Breast epithelium (tissue), 4 donors: ENCODE measurements at regions not wholly inside any gene's neighbourhood (a gene's known extent, or its start where the extent isn't known, plus 50 kb on each side); places are given as distances from the start of the nearest gene placed in this dataset.

Source experiments
- DNase-seq, 2 donors: peaks; one replicate each; pipeline ENCODE4 v3.0.0-alpha.2; 2019; ENCODE audit warnings: low spot score in 2 of 2
- H3K27ac ChIP-seq, 2 donors: fragments of 200-600 bp; sonication (generic) in 1 of 2; one replicate each; pipeline ENCODE4 v1.5.1; 2016 to 2019; ENCODE audit warnings: mild to moderate bottlenecking in 1 of 2
- H3K27me3 ChIP-seq, 2 donors: fragments of 200-600 bp; sonication (generic) in 1 of 2; one replicate each; pipeline versions ENCODE4 v1.5.1 to v1.6.0; 2017 to 2019; ENCODE audit warnings: control low read depth in 1 of 2, mild to moderate bottlenecking in 1 of 2
- H3K36me3 ChIP-seq: fragments of 200-600 bp; one replicate; pipeline ENCODE4 v1.5.1; 2019
- H3K4me1 ChIP-seq, 2 donors: fragments of 200-600 bp; sonication (generic); one replicate each; pipeline ENCODE4 v1.5.1; 2016 to 2019; ENCODE audit warnings: control low read depth in 1 of 2
- H3K4me3 ChIP-seq, 3 donors: fragments of 200-600 bp; sonication (generic); 1 replicate in 2 of 3; 2 replicates in 1 of 3; pipeline ENCODE4 v1.5.1; 2016 to 2019; ENCODE audit warnings: mild to moderate bottlenecking in 3 of 3, moderate library complexity in 2 of 3
- H3K9me3 ChIP-seq, 2 donors: fragments of 200-600 bp; sonication (generic) in 1 of 2; one replicate each; pipeline ENCODE4 v1.5.1; 2016 to 2019; ENCODE audit warnings: control low read depth in 1 of 2
- POLR2A ChIP-seq: fragments of 450-650 bp; IDR thresholded peaks from one replicate; pipeline ENCODE4 v1.6.1; 2016; ENCODE audit warnings: antibody characterized with exemption, mild to moderate bottlenecking, moderate library complexity
- POLR2AphosphoS5 ChIP-seq, 3 donors: sonication (generic); formaldehyde crosslinking; IDR thresholded peaks; one replicate each; pipeline ENCODE4 v1.6.1; 2017; ENCODE audit warnings: antibody characterized with exemption in 3 of 3
- intact Hi-C: fragments of 100-400 bp; cut with DNase I; formaldehyde crosslinking; loops from one replicate; pipeline ENCODE4 v1.15.1; 2023; ENCODE audit warnings: low total_unique reads
- TF ChIP-seq, protein P1 (sequence below), 3 donors: fragments of 450-650 bp; IDR thresholded peaks; one replicate each; pipeline ENCODE4 v1.5.1; 2016 to 2017; ENCODE audit warnings: antibody characterized with exemption in 3 of 3, mild to moderate bottlenecking in 3 of 3, moderate library complexity in 3 of 3

DNA sequence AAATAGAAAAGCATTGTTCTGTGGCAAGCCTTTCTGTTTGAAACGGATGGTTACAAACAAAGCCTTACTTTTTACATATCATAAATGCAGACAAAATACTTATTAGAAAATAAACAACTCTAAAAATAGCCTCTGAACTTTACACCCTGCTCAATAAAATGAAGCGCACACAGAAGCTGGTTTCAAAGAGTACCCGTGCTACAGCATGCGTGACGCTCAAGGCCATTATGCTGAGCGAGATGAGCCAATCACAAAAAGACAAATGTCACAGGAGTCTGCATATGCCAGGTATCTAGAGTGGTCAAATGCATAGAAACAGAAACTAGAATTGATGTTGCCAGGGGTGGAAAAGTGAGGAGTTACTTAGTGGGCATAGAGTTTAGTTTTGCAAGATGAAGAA is 326.5 kb upstream of the GATB start:
- no peaks in the 10 kb centered on the region for H3K27me3 ChIP-seq
- H3K4me1 ChIP-seq: no peaks in the 10 kb centered on the region
- H3K27ac ChIP-seq: no peak overlapping the region
- H3K4me3 ChIP-seq: no peak overlapping the region
- DNase-seq: no peak
- no peaks in the 10 kb centered on the region for H3K9me3 ChIP-seq
- no peak for TF ChIP-seq POLR2A
- no peak for TF ChIP-seq POLR2AphosphoS5 (IDR thresholded peaks at IDR 0.05)
- TF ChIP-seq, protein P1, sequence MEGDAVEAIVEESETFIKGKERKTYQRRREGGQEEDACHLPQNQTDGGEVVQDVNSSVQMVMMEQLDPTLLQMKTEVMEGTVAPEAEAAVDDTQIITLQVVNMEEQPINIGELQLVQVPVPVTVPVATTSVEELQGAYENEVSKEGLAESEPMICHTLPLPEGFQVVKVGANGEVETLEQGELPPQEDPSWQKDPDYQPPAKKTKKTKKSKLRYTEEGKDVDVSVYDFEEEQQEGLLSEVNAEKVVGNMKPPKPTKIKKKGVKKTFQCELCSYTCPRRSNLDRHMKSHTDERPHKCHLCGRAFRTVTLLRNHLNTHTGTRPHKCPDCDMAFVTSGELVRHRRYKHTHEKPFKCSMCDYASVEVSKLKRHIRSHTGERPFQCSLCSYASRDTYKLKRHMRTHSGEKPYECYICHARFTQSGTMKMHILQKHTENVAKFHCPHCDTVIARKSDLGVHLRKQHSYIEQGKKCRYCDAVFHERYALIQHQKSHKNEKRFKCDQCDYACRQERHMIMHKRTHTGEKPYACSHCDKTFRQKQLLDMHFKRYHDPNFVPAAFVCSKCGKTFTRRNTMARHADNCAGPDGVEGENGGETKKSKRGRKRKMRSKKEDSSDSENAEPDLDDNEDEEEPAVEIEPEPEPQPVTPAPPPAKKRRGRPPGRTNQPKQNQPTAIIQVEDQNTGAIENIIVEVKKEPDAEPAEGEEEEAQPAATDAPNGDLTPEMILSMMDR (IDR thresholded peaks at IDR 0.05): no peak
- intact Hi-C loops: no loop called here
- H3K36me3 ChIP-seq: no peaks in the 10 kb centered on the region

- no peak for TF ChIP-seq POLR2A
- intact Hi-C loops: no loop called here
- no peak overlapping the region for H3K27ac ChIP-seq
- no peaks in the 10 kb centered on the region for H3K9me3 ChIP-seq
- no peak overlapping the region for H3K4me3 ChIP-seq
- no peaks in the 10 kb centered on the region for H3K36me3 ChIP-seq
- no peak for DNase-seq
- no peaks in the 10 kb centered on the region for H3K4me1 ChIP-seq
- H3K27me3 ChIP-seq: no peaks in the 10 kb centered on the region
Observed at GRCh38 chr4:152085657-152086056, 324.9 kb upstream of the GATB start.

- no peaks in the 10 kb centered on the region for H3K36me3 ChIP-seq
- intact Hi-C loops: no loop called here
- TF ChIP-seq POLR2AphosphoS5 (IDR thresholded peaks at IDR 0.05) (no peak), POLR2A (no peak)
- TF ChIP-seq, protein P1 (IDR thresholded peaks at IDR 0.05): no peak
- H3K4me3 ChIP-seq: no peak overlapping the region
- H3K4me1 ChIP-seq: no peaks in the 10 kb centered on the region
- no peak overlapping the region for H3K27ac ChIP-seq
- H3K9me3 ChIP-seq: no peaks in the 10 kb centered on the region
- DNase-seq: no peak
- H3K27me3 ChIP-seq: no peaks in the 10 kb centered on the region
Observed at GRCh38 chr4:152083338-152083737, 322.5 kb upstream of the GATB start.

DNA sequence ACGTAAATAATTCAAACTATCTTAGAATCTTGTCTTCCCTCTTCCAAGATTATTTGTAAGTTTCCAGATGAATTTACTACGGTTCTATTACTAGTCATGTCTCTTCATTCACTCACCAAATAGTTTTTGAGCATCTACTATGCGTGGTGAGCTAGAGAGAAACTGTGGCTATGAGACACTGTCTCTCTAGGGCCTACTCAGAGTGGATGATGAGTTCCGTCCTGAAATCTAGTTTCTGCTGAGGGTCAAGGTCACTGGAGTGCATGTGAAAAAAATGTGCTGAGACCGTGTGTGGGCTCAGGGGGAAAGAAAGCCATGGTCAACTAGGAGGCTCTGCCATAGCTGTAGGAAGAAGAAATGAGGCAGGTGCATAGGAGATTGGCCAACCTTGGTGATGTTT is 320.2 kb upstream of the GATB start:
- Histone ChIP-seq H3K4me3 (no peak overlapping the region), H3K4me1 (no peaks in the 10 kb centered on the region), H3K9me3 (no peaks in the 10 kb centered on the region), H3K36me3 (no peaks in the 10 kb centered on the region), H3K27ac (no peak overlapping the region), H3K27me3 (no peaks in the 10 kb centered on the region)
- TF ChIP-seq POLR2AphosphoS5 (IDR thresholded peaks at IDR 0.05) (no peak), POLR2A (no peak)
- TF ChIP-seq, protein P1 (IDR thresholded peaks at IDR 0.05): no peak
- intact Hi-C loops: no loop called here
- no peak for DNase-seq

DNA sequence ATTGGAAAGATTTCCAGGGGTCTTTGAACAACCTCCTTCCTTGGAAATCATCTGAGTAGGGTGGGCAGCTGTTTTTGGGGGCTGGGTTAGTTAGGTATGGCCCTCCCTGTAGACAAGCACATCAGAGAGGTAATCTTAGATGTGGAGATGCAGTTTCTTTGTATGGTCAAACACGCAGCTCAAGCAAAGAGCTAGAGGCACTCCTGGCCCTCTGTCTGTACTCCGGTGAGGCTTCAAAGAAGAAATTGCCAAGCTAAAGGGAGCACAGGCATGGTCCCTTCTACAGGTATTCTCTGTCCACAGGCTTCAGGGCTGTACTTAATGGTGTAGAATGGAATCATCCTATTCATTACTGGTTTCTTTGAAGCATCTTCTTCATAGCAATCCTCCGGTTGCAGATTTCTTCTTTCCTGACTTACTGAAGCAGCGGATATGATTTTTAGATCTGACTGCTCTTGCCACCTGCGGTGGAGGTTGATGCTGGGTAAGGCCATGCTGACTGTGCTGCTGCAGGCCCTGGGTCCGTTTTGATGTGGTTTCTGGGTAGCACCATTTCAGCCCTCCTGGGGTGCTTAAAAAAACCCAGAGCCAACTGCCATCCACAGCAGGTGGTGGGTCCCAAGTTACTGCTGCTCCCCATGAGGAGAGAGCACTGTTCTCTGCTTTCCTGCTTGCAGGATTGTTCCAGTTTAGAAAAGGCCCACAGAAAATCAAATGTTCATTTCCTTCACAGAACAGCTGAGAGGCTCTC is 318.9 kb upstream of the GATB start:
- no peak for DNase-seq
- TF ChIP-seq, protein P1 (IDR thresholded peaks at IDR 0.05): no peak
- no peak for TF ChIP-seq POLR2A
- no peak for TF ChIP-seq POLR2AphosphoS5 (IDR thresholded peaks at IDR 0.05)
- H3K4me1 ChIP-seq: no peaks in the 10 kb centered on the region
- H3K36me3 ChIP-seq: no peaks in the 10 kb centered on the region
- no peaks in the 10 kb centered on the region for H3K27me3 ChIP-seq
- H3K4me3 ChIP-seq: no peak overlapping the region
- intact Hi-C loops: no loop called here
- no peak overlapping the region for H3K27ac ChIP-seq
- H3K9me3 ChIP-seq: no peaks in the 10 kb centered on the region
